Breast epithelium (tissue), 4 donors: ENCODE measurements at regions not wholly inside any gene's neighbourhood (a gene's known extent, or its start where the extent isn't known, plus 50 kb on each side); places are given as distances from the start of the nearest gene placed in this dataset.

Experiments used
- DNase-seq, 2 donors: peaks; one replicate each; pipeline ENCODE4 v3.0.0-alpha.2; 2019; ENCODE audit warnings: low spot score in 2 of 2
- H3K27ac ChIP-seq, 2 donors: fragments of 200-600 bp; sonication (generic) in 1 of 2; one replicate each; pipeline ENCODE4 v1.5.1; 2016 to 2019; ENCODE audit warnings: mild to moderate bottlenecking in 1 of 2
- H3K27me3 ChIP-seq, 2 donors: fragments of 200-600 bp; sonication (generic) in 1 of 2; one replicate each; pipeline versions ENCODE4 v1.5.1 to v1.6.0; 2017 to 2019; ENCODE audit warnings: control low read depth in 1 of 2, mild to moderate bottlenecking in 1 of 2
- H3K36me3 ChIP-seq: fragments of 200-600 bp; one replicate; pipeline ENCODE4 v1.5.1; 2019
- H3K4me1 ChIP-seq, 2 donors: fragments of 200-600 bp; sonication (generic); one replicate each; pipeline ENCODE4 v1.5.1; 2016 to 2019; ENCODE audit warnings: control low read depth in 1 of 2
- H3K4me3 ChIP-seq, 3 donors: fragments of 200-600 bp; sonication (generic); 1 replicate in 2 of 3; 2 replicates in 1 of 3; pipeline ENCODE4 v1.5.1; 2016 to 2019; ENCODE audit warnings: mild to moderate bottlenecking in 3 of 3, moderate library complexity in 2 of 3
- H3K9me3 ChIP-seq, 2 donors: fragments of 200-600 bp; sonication (generic) in 1 of 2; one replicate each; pipeline ENCODE4 v1.5.1; 2016 to 2019; ENCODE audit warnings: control low read depth in 1 of 2
- CTCF ChIP-seq, 3 donors: fragments of 450-650 bp; IDR thresholded peaks; one replicate each; pipeline ENCODE4 v1.5.1; 2016 to 2017; ENCODE audit warnings: antibody characterized with exemption in 3 of 3, mild to moderate bottlenecking in 3 of 3, moderate library complexity in 3 of 3
- POLR2A ChIP-seq: fragments of 450-650 bp; IDR thresholded peaks from one replicate; pipeline ENCODE4 v1.6.1; 2016; ENCODE audit warnings: antibody characterized with exemption, mild to moderate bottlenecking, moderate library complexity
- POLR2AphosphoS5 ChIP-seq, 3 donors: sonication (generic); formaldehyde crosslinking; IDR thresholded peaks; one replicate each; pipeline ENCODE4 v1.6.1; 2017; ENCODE audit warnings: antibody characterized with exemption in 3 of 3
- intact Hi-C: fragments of 100-400 bp; cut with DNase I; formaldehyde crosslinking; loops from one replicate; pipeline ENCODE4 v1.15.1; 2023; ENCODE audit warnings: low total_unique reads

- DNase-seq, result no peak
- TF ChIP-seq POLR2AphosphoS5 (IDR thresholded peaks at IDR 0.05) (no peak), CTCF (IDR thresholded peaks at IDR 0.05) (no peak), POLR2A (no peak)
- no peak overlapping the region for H3K27ac ChIP-seq
- H3K27me3 ChIP-seq, result peaks cover 0 to 96% of the 10 kb centered on the region in 2 donors
- intact Hi-C loops, result no loop called here
- H3K4me3 ChIP-seq, result no peak overlapping the region
- H3K9me3 ChIP-seq, result no peaks in the 10 kb centered on the region
- H3K4me1 ChIP-seq, result no peaks in the 10 kb centered on the region
- no peaks in the 10 kb centered on the region for H3K36me3 ChIP-seq
Observed at GRCh38 chr16:86297391-86297790, 212.9 kb upstream of the FOXF1 start.

- TF ChIP-seq POLR2AphosphoS5 (IDR thresholded peaks at IDR 0.05), result no peak
- no peak for TF ChIP-seq CTCF (IDR thresholded peaks at IDR 0.05)
- TF ChIP-seq POLR2A, result no peak
- no peak overlapping the region for H3K4me3 ChIP-seq
- no peaks in the 10 kb centered on the region for H3K36me3 ChIP-seq
- H3K4me1 ChIP-seq, result no peaks in the 10 kb centered on the region
- H3K27ac ChIP-seq, result no peak overlapping the region
- H3K27me3 ChIP-seq, result peaks cover 0 to 93% of the 10 kb centered on the region in 2 donors
- no peaks in the 10 kb centered on the region for H3K9me3 ChIP-seq
- intact Hi-C loops, result no loop called here
- DNase-seq, result no peak
Observed at GRCh38 chr16:86297866-86298757, 212.2 kb upstream of the FOXF1 start.

- Histone ChIP-seq H3K27ac (no peak overlapping the region), H3K27me3 (peaks cover 0 to 93% of the 10 kb centered on the region in 2 donors), H3K36me3 (no peaks in the 10 kb centered on the region), H3K4me3 (no peak overlapping the region), H3K4me1 (no peaks in the 10 kb centered on the region), H3K9me3 (no peaks in the 10 kb centered on the region)
- no peak for DNase-seq
- intact Hi-C loops, result no loop called here
- TF ChIP-seq CTCF (IDR thresholded peaks at IDR 0.05) (no peak), POLR2AphosphoS5 (IDR thresholded peaks at IDR 0.05) (no peak)
Observed at GRCh38 chr16:86298758-86299134, 211.6 kb upstream of the FOXF1 start.

GRCh38 chr16:86299882-86300610 is 210.3 kb upstream of the FOXF1 start:
- H3K4me1 ChIP-seq, result no peaks in the 10 kb centered on the region
- intact Hi-C loops, result no loop called here
- H3K9me3 ChIP-seq, result no peaks in the 10 kb centered on the region
- TF ChIP-seq CTCF (IDR thresholded peaks at IDR 0.05) (no peak), POLR2AphosphoS5 (IDR thresholded peaks at IDR 0.05) (no peak), POLR2A (no peak)
- no peak overlapping the region for H3K27ac ChIP-seq
- H3K27me3 ChIP-seq, result peaks cover 0 to 91% of the 10 kb centered on the region in 2 donors
- no peak for DNase-seq
- no peaks in the 10 kb centered on the region for H3K36me3 ChIP-seq
- H3K4me3 ChIP-seq, result no peak overlapping the region
